ENCODE measurements at regions not wholly inside any gene's neighbourhood (a gene's known extent, or its start where the extent isn't known, plus 50 kb on each side); places are given as distances from the start of the nearest gene placed in this dataset.

DNA sequence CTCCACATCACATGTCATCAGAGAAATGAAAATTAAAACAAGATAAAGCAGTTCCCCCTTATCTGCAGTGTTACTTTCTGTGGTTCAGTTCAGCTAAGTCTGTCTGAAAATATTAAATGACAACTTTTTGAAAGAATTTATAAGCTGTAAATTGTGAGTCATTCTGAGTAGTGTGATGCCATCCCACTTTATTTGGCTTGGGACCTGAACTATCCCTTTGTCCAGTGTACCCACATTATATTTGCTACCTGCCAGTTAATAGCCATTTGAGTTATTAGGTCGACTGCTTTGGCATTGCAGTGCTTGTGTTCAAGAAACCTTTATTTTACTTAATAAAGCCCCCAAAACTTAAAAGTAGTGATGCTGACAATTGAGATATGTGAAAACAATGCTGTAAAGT lies 804.2 kb downstream of the ANKRD7 start:
- TF ChIP-seq, protein P1, sequence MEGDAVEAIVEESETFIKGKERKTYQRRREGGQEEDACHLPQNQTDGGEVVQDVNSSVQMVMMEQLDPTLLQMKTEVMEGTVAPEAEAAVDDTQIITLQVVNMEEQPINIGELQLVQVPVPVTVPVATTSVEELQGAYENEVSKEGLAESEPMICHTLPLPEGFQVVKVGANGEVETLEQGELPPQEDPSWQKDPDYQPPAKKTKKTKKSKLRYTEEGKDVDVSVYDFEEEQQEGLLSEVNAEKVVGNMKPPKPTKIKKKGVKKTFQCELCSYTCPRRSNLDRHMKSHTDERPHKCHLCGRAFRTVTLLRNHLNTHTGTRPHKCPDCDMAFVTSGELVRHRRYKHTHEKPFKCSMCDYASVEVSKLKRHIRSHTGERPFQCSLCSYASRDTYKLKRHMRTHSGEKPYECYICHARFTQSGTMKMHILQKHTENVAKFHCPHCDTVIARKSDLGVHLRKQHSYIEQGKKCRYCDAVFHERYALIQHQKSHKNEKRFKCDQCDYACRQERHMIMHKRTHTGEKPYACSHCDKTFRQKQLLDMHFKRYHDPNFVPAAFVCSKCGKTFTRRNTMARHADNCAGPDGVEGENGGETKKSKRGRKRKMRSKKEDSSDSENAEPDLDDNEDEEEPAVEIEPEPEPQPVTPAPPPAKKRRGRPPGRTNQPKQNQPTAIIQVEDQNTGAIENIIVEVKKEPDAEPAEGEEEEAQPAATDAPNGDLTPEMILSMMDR (IDR thresholded peaks at IDR 0.05; ENCODE audit: insufficient read depth, low read length, poor library complexity, severe bottlenecking), result no peak
- no peak for TF ChIP-seq EZH2phosphoT487 (conservative IDR thresholded peaks at IDR 0.05; ENCODE audit: low read length)
